C4-2B (cell line): ENCODE measurements at regions not wholly inside any gene's neighbourhood (a gene's known extent, or its start where the extent isn't known, plus 50 kb on each side); places are given as distances from the start of the nearest gene placed in this dataset.

Experiments used
- CTCF ChIP-seq: fragments of 450-650 bp; conservative IDR thresholded peaks from 2 replicates; pipeline ENCODE4 v1.5.1; 2017; ENCODE audit warnings: mild to moderate bottlenecking
- ZFX ChIP-seq: fragments of 450-650 bp; IDR thresholded peaks from 2 replicates; pipeline ENCODE4 v1.6.1; 2017

DNA sequence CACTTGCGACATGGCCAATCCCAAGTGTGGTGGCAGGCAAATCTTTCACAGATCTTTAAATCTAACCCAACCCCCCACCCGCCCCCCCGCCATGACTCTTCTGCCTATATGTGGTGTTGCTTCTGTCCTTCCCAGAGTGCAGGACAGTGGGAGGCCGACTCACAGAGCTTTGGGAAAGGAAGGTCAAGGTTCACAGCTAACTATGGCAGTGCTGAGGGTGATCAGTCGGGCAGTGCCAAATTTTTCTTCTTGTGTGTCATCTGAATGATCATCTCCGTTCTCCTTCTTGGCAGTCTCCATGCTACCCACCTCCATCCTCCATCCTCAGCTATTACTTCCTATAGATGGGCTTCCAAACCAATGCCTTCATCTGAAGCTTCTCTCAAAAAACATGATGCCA, 129.0 kb upstream of the NFIB start:
- TF ChIP-seq CTCF (no peak), ZFX (no peak)
